CD4-positive, alpha-beta T cell treated with Interleukin-17A for 1 hour (primary cell): ENCODE measurements at regions not wholly inside any gene's neighbourhood (a gene's known extent, or its start where the extent isn't known, plus 50 kb on each side); places are given as distances from the start of the nearest gene placed in this dataset.
"Not testable (repeated sequence)": the region's sequence is repeated elsewhere in the genome, so short reads cannot be mapped to it uniquely, and the experiment has no call there.

Experiments
- DNase-seq: peaks from one replicate; pipeline ENCODE4 v3.0.0-alpha.2; 2020

- DNase-seq, result no peak
Observed at GRCh38 chr10:28733245-28733644, 55.9 kb downstream of the BAMBI start.

- no peak for DNase-seq
Observed at GRCh38 chr10:28733647-28734046, 56.3 kb downstream of the BAMBI start.

GRCh38 chr10:28734938-28735759, 57.8 kb downstream of the BAMBI start:
- no peak for DNase-seq

- no peak for DNase-seq
Observed at GRCh38 chr10:28737096-28737495, 59.8 kb downstream of the BAMBI start.

GRCh38 chr10:28738200-28738599, 60.9 kb downstream of the BAMBI start:
- DNase-seq, result no peak

GRCh38 chr10:28743576-28743975, 66.3 kb downstream of the BAMBI start:
- no peak for DNase-seq

- DNase-seq, result no peak
Observed at GRCh38 chr10:28744069-28744768, 66.9 kb downstream of the BAMBI start.

GRCh38 chr10:28754930-28755718, 77.8 kb downstream of the BAMBI start:
- DNase-seq, result no peak

- no peak for DNase-seq
Observed at GRCh38 chr10:28761084-28761846, 83.9 kb downstream of the BAMBI start.

- DNase-seq, result no peak
Observed at GRCh38 chr10:28763471-28764170, 86.3 kb downstream of the BAMBI start.

- no peak for DNase-seq
Observed at GRCh38 chr10:28765641-28766040, 88.3 kb downstream of the BAMBI start.

GRCh38 chr10:28768227-28768626, 90.9 kb downstream of the BAMBI start:
- no peak for DNase-seq

GRCh38 chr10:28769091-28769604, 91.8 kb downstream of the BAMBI start:
- DNase-seq, result no peak

- DNase-seq, result not testable (repeated sequence)
Observed at GRCh38 chr10:28771580-28772090, 94.3 kb downstream of the BAMBI start.

- DNase-seq, result no peak
Observed at GRCh38 chr10:28774051-28774995, 97.0 kb downstream of the BAMBI start.

- DNase-seq, result no peak
Observed at GRCh38 chr10:28775773-28776172, 98.5 kb downstream of the BAMBI start.

- DNase-seq, result no peak
Observed at GRCh38 chr10:28776519-28776918, 99.2 kb downstream of the BAMBI start.

GRCh38 chr10:28777911-28778310, 100.6 kb downstream of the BAMBI start:
- no peak for DNase-seq

GRCh38 chr10:28778524-28778923, 101.2 kb downstream of the BAMBI start:
- no peak for DNase-seq

- DNase-seq, result no peak
Observed at GRCh38 chr10:28781296-28781695, 104.0 kb downstream of the BAMBI start.
